Transverse colon (tissue), 4 donors: ENCODE measurements at regions not wholly inside any gene's neighbourhood (a gene's known extent, or its start where the extent isn't known, plus 50 kb on each side); places are given as distances from the start of the nearest gene placed in this dataset.
A peak's percentile ranks its signal among the peaks of the same experiment; 100 is the strongest.

ENCODE experiments used
- DNase-seq: peaks from one replicate; pipeline ENCODE4 v3.0.0-alpha.2; 2019
- H3K27ac ChIP-seq, 4 donors: fragments of 200-600 bp; sonication (generic); 2 replicates each; pipeline ENCODE4 v1.5.1; 2016 to 2018; ENCODE audit warnings: inconsistent platforms in 4 of 4
- H3K27me3 ChIP-seq: fragments of 200-600 bp; sonication (generic); 2 replicates; pipeline ENCODE4 v1.5.1; 2017; ENCODE audit warnings: inconsistent platforms
- H3K36me3 ChIP-seq, 4 donors: fragments of 200-600 bp; sonication (generic); 2 replicates each; pipeline ENCODE4 v1.5.1; 2017 to 2019; ENCODE audit warnings: inconsistent platforms in 4 of 4
- H3K4me1 ChIP-seq, 4 donors: fragments of 200-600 bp; sonication (generic); 2 replicates each; pipeline ENCODE4 v1.5.1; 2017 to 2020; ENCODE audit warnings: inconsistent platforms in 4 of 4
- H3K4me3 ChIP-seq, 4 donors: fragments of 200-600 bp; sonication (generic); 1 replicate in 1 of 4; 2 replicates in 3 of 4; pipeline versions ENCODE4 v1.5.1 to v1.6.1; 2017 to 2019; ENCODE audit warnings: inconsistent platforms in 4 of 4
- H3K9me3 ChIP-seq, 2 donors: fragments of 200-600 bp; sonication (generic); 2 replicates each; pipeline ENCODE4 v1.5.1; 2017 to 2019; ENCODE audit warnings: inconsistent platforms in 2 of 2
- CTCF ChIP-seq, 5 experiments: fragments of 200-600 bp in 3 of 5; fragments of 450-650 bp in 2 of 5; sonication (generic) in 3 of 5; IDR thresholded peaks; 1 replicate in 2 of 5; 2 replicates in 3 of 5; pipeline ENCODE4 v1.5.1; 2016 to 2017; ENCODE audit warnings: antibody characterized with exemption in 5 of 5, inconsistent platforms in 3 of 5, mild to moderate bottlenecking in 2 of 5, moderate library complexity in 1 of 5
- EP300 ChIP-seq: sonication (generic); formaldehyde crosslinking; IDR thresholded peaks from one replicate; pipeline ENCODE4 v1.6.1; 2017; ENCODE audit warnings: antibody characterized with exemption, low read depth
- POLR2A ChIP-seq: fragments of 450-650 bp; IDR thresholded peaks from one replicate; pipeline ENCODE4 v1.6.1; 2016; ENCODE audit warnings: antibody characterized with exemption, mild to moderate bottlenecking, moderate library complexity
- POLR2AphosphoS5 ChIP-seq, 3 donors: sonication (generic); formaldehyde crosslinking; IDR thresholded peaks; one replicate each; pipeline ENCODE4 v1.6.1; 2016; ENCODE audit warnings: antibody characterized with exemption in 3 of 3
- WGBS, 2 donors: methylation state at CpG; one replicate each; pipeline ENCODE4 v1.1.5; 2018; ENCODE audit warnings: low coverage in 1 of 2; 5-methylcytosine and 5-hydroxymethylcytosine counted together
- in situ Hi-C, 4 donors: fragments of 200-750 bp; cut with MboI; loops; one replicate each; pipeline versions ENCODE4 v1.15.0 to v1.15.1; 2017; ENCODE audit warnings: low sequenced_read_pairs in 3 of 4, low pct_ligation_motif_present in 1 of 4, low pct_unique_long_range_greater_than_20kb in 1 of 4
- intact Hi-C: fragments of 100-400 bp; cut with DNase I; formaldehyde crosslinking; loops from one replicate; pipeline ENCODE4 v1.15.1; 2023; ENCODE audit warnings: low total_unique reads

DNA sequence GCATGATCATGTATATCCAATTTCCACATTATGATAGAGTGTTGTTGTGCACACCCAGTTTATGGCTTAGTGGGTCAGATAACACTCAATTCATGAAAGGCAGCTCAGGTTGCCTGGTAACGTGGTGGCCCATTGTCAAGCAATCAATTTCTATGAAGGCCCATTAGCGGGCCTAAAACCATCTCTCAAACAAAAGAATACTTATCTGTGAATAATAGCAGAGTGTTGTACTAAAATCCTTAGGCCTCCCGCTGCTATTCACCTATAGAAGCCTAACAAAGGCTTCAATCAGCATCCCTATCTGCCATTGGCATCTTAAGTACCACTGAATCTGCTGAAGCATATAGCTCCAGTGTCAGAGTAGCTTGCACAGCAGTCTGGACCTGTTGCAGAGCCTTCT, 849.6 kb upstream of the POU3F4 start:
- no peaks in the 10 kb centered on the region for H3K9me3 ChIP-seq
- no peak overlapping the region for H3K4me3 ChIP-seq
- intact Hi-C loops (no loop called here), in situ Hi-C loops (no loop called here)
- no peaks in the 10 kb centered on the region for H3K4me1 ChIP-seq
- H3K36me3 ChIP-seq: no peaks in the 10 kb centered on the region
- H3K27me3 ChIP-seq: no peaks in the 10 kb centered on the region
- TF ChIP-seq CTCF (IDR thresholded peaks at IDR 0.05): no peak
- no peak for TF ChIP-seq POLR2A
- TF ChIP-seq EP300: no peak
- no peak for TF ChIP-seq POLR2AphosphoS5 (IDR thresholded peaks at IDR 0.05)
- WGBS, 2 donors: 51% methylated on average over 3 of the region's 3 CpGs; no CpG with 5 or more reads in 1 of the 2 donors
- no peak for DNase-seq
- H3K27ac ChIP-seq: no peak overlapping the region

DNA sequence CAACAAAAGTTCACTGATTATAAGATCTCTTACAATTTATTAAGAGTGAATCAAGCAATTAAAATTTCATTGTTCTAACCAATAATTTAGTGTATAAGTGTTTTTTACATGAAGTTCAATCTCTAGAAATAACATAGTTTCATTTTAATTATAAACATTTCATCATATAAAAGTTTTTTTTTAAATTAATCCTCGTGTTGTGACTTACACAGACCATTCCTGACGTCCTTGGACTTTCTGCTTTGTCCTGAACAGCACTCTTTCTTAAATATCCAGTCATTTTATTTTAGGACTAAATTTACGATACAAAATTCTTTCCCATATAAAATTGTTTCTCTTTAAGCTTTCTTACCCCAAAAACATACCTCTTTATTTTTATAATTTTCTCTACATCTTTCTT, 841.7 kb upstream of the POU3F4 start:
- 35 to 38% methylated on average over 3 of the region's 3 CpGs for WGBS, 2 donors
- Histone ChIP-seq H3K36me3 (no peaks in the 10 kb centered on the region), H3K4me3 (no peak overlapping the region), H3K4me1 (no peaks in the 10 kb centered on the region), H3K9me3 (no peaks in the 10 kb centered on the region), H3K27me3 (no peaks in the 10 kb centered on the region), H3K27ac (no peak overlapping the region)
- intact Hi-C loops: no loop called here
- no peak for DNase-seq
- in situ Hi-C loops: no loop called here
- TF ChIP-seq CTCF (IDR thresholded peaks at IDR 0.05) (no peak), POLR2AphosphoS5 (IDR thresholded peaks at IDR 0.05) (no peak), EP300 (no peak), POLR2A (no peak)

- H3K4me3 ChIP-seq: no peak overlapping the region
- intact Hi-C loops: no loop called here
- in situ Hi-C loops: no loop called here
- DNase-seq: no peak
- H3K36me3 ChIP-seq: no peaks in the 10 kb centered on the region
- no peak overlapping the region for H3K27ac ChIP-seq
- H3K9me3 ChIP-seq: no peaks in the 10 kb centered on the region
- H3K27me3 ChIP-seq: no peaks in the 10 kb centered on the region
- no peak for TF ChIP-seq POLR2A
- no peak for TF ChIP-seq POLR2AphosphoS5 (IDR thresholded peaks at IDR 0.05)
- no peak for TF ChIP-seq EP300
- TF ChIP-seq CTCF (IDR thresholded peaks at IDR 0.05): no peak
- H3K4me1 ChIP-seq: no peaks in the 10 kb centered on the region
Observed at GRCh38 chrX:82675104-82675503, 833.0 kb upstream of the POU3F4 start.

DNA sequence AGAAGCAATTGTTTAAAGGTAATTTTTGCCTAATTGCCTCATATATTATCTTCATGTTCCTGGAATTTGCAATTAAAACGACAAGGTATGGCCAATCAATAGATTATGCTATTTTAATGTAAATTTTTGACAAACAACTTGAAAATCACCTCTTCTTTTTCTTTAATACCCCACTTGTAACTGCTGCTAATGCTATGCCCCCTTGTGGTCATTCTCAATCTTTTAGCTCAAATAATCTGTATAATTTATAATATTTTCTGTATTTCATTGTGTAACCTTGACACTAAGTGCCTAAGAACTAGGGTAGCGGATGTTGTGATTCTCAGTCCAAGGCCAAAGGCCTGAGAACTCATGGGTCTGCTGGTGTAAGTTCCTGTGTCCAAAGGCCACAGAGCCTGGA, 831.7 kb upstream of the POU3F4 start:
- no peaks in the 10 kb centered on the region for H3K4me1 ChIP-seq
- no peak overlapping the region for H3K27ac ChIP-seq
- in situ Hi-C loops (no loop called here), intact Hi-C loops (no loop called here)
- DNase-seq: no peak
- H3K4me3 ChIP-seq: no peak overlapping the region
- no peaks in the 10 kb centered on the region for H3K36me3 ChIP-seq
- no peaks in the 10 kb centered on the region for H3K9me3 ChIP-seq
- H3K27me3 ChIP-seq: no peaks in the 10 kb centered on the region
- WGBS, 2 donors: 43% methylated on average over 2 of the region's 2 CpGs; no CpG with 5 or more reads in 1 of the 2 donors
- peak in 1 of 5 experiments; percentile 13 for TF ChIP-seq CTCF (IDR thresholded peaks at IDR 0.05)
- no peak for TF ChIP-seq EP300
